ENCODE measurements at regions not wholly inside any gene's neighbourhood (a gene's known extent, or its start where the extent isn't known, plus 50 kb on each side); places are given as distances from the start of the nearest gene placed in this dataset.

GRCh38 chr13:97570442-97570841 lies 136.5 kb downstream of the RAP2A start:
- H3K27ac ChIP-seq: no peak overlapping the region
- WGBS, 2 donors (ENCODE audit: low coverage in 1 of 2): 64 to 78% methylated on average over 2 to 3 of the region's 3 CpGs
- H3K36me3 ChIP-seq: no peaks in the 10 kb centered on the region
- peaks cover 16% of the 10 kb centered on the region for H3K27me3 ChIP-seq
- TF ChIP-seq, protein P1, sequence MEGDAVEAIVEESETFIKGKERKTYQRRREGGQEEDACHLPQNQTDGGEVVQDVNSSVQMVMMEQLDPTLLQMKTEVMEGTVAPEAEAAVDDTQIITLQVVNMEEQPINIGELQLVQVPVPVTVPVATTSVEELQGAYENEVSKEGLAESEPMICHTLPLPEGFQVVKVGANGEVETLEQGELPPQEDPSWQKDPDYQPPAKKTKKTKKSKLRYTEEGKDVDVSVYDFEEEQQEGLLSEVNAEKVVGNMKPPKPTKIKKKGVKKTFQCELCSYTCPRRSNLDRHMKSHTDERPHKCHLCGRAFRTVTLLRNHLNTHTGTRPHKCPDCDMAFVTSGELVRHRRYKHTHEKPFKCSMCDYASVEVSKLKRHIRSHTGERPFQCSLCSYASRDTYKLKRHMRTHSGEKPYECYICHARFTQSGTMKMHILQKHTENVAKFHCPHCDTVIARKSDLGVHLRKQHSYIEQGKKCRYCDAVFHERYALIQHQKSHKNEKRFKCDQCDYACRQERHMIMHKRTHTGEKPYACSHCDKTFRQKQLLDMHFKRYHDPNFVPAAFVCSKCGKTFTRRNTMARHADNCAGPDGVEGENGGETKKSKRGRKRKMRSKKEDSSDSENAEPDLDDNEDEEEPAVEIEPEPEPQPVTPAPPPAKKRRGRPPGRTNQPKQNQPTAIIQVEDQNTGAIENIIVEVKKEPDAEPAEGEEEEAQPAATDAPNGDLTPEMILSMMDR (IDR thresholded peaks at IDR 0.05): no peak
- TF ChIP-seq POLR2A (IDR thresholded peaks at IDR 0.05) (no peak), EP300 (IDR thresholded peaks at IDR 0.05) (no peak), POLR2AphosphoS5 (IDR thresholded peaks at IDR 0.05) (no peak)
- no peaks in the 10 kb centered on the region for H3K4me1 ChIP-seq
- H3K9me3 ChIP-seq: no peaks in the 10 kb centered on the region
- no peak for ATAC-seq
- H3K4me3 ChIP-seq: no peak overlapping the region

DNA sequence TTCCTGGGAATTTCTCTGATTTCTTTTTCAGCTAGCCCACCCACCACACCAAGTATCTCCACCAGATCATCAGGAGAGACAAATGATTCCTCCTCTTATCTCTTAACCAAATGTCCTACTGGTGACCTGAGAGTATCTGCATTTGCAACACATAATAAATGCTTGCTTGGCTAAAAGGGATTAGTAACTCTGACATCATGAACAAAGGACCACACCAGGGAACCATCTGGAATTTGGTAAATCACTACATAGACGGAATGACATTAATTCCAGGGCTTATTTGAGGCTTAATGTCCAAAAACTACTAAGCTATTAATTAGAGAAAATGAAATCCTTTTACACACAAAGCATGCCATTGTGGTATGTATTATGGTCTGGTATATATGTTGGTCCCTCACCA lies 139.0 kb downstream of the RAP2A start:
- 64 to 78% methylated on average over 1 of the region's 1 CpG for WGBS, 2 donors (ENCODE audit: low coverage in 1 of 2)
- H3K9me3 ChIP-seq: no peaks in the 10 kb centered on the region
- ATAC-seq: no peak
- no peaks in the 10 kb centered on the region for H3K27me3 ChIP-seq
- H3K4me1 ChIP-seq: no peaks in the 10 kb centered on the region
- TF ChIP-seq EP300 (IDR thresholded peaks at IDR 0.05) (no peak), POLR2A (IDR thresholded peaks at IDR 0.05) (no peak), POLR2AphosphoS5 (IDR thresholded peaks at IDR 0.05) (no peak)
- TF ChIP-seq, protein P1 (IDR thresholded peaks at IDR 0.05): no peak
- no peaks in the 10 kb centered on the region for H3K36me3 ChIP-seq
- no peak overlapping the region for H3K4me3 ChIP-seq
- no peak overlapping the region for H3K27ac ChIP-seq

GRCh38 chr13:97574926-97575325 lies 141.0 kb downstream of the RAP2A start:
- no peak for ATAC-seq
- H3K27me3 ChIP-seq: no peaks in the 10 kb centered on the region
- no peaks in the 10 kb centered on the region for H3K9me3 ChIP-seq
- no peaks in the 10 kb centered on the region for H3K36me3 ChIP-seq
- H3K4me1 ChIP-seq: no peaks in the 10 kb centered on the region
- no peak overlapping the region for H3K27ac ChIP-seq
- TF ChIP-seq, protein P1 (IDR thresholded peaks at IDR 0.05): peak in 1 of 4 experiments; percentile 39
- TF ChIP-seq POLR2A (IDR thresholded peaks at IDR 0.05): no peak
- 20 to 50% methylated on average over 1 to 5 of the region's 5 CpGs for WGBS, 2 donors (ENCODE audit: low coverage in 1 of 2)
- no peak overlapping the region for H3K4me3 ChIP-seq

DNA sequence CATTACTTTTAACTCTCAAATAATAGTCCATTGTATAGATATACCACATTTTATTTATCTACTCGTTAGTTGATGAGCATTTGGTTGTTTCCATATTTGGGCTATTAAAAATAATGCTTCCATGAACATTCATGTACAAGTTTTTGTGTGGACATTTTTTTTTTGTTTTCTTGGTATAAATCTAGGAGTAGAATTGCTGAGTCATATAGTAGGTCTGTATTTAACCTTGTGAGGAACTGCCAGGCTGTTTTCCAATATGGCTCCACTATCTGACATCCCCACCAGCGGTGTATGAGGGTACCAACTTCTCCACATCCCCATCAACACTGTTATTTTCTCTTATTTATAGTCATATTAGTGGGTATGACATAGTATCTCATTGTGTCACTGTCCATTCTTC lies 143.1 kb downstream of the RAP2A start:
- Histone ChIP-seq H3K27me3 (no peaks in the 10 kb centered on the region), H3K9me3 (no peaks in the 10 kb centered on the region), H3K36me3 (no peaks in the 10 kb centered on the region), H3K4me1 (no peaks in the 10 kb centered on the region), H3K27ac (no peak overlapping the region), H3K4me3 (no peak overlapping the region)
- ATAC-seq: no peak
- no peak for TF ChIP-seq EP300 (IDR thresholded peaks at IDR 0.05)
- no peak for TF ChIP-seq POLR2AphosphoS5 (IDR thresholded peaks at IDR 0.05)
- TF ChIP-seq, protein P1 (IDR thresholded peaks at IDR 0.05): no peak
- TF ChIP-seq POLR2A (IDR thresholded peaks at IDR 0.05): no peak
- WGBS, 2 donors (ENCODE audit: low coverage in 1 of 2): 90 to 95% methylated on average over 2 of the region's 2 CpGs

DNA sequence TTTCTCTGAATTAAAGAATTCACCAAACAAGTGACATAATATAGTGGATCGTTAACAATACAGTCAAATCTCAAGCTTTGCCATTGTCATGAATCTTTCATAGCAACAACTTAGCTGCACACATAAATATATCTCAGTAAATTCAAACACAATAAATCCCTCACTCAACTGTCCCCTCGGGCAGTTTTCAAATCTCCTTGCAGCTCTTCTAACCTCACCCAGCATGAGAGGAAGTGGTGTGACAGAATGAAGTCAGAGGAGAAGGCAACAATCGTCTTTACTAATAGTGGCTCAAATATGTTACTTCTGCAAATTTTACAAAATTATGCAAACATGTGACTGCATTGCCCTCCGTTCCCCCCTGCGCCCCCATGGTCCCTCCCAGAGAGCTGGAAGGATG lies 148.2 kb downstream of the RAP2A start:
- no peaks in the 10 kb centered on the region for H3K4me1 ChIP-seq

More for the DNA sequence above, 148.2 kb downstream of the RAP2A start:
- TF ChIP-seq, protein P1 (IDR thresholded peaks at IDR 0.05): no peak
- TF ChIP-seq EP300 (IDR thresholded peaks at IDR 0.05) (no peak), POLR2A (IDR thresholded peaks at IDR 0.05) (no peak), POLR2AphosphoS5 (IDR thresholded peaks at IDR 0.05) (no peak)
- ATAC-seq: no peak
- Histone ChIP-seq H3K27me3 (no peaks in the 10 kb centered on the region), H3K27ac (no peak overlapping the region), H3K4me3 (no peak overlapping the region), H3K36me3 (no peaks in the 10 kb centered on the region), H3K9me3 (no peaks in the 10 kb centered on the region)
- 49 to 72% methylated on average over 5 of the region's 5 CpGs for WGBS, 2 donors (ENCODE audit: low coverage in 1 of 2)
